Activated CD4-positive, alpha-beta T cell treated with anti-CD3 and anti-CD28 coated beads for 24 hours (primary cell): ENCODE measurements at regions not wholly inside any gene's neighbourhood (a gene's known extent, or its start where the extent isn't known, plus 50 kb on each side); places are given as distances from the start of the nearest gene placed in this dataset.
"Not testable (repeated sequence)": the region's sequence is repeated elsewhere in the genome, so short reads cannot be mapped to it uniquely, and the experiment has no call there.

ENCODE experiments used
- DNase-seq, 2 donors: peaks; one replicate each; pipeline ENCODE4 v3.0.0-alpha.2; 2020; ENCODE audit warnings: low read depth in 2 of 2

GRCh38 chr4:28286266-28286665 is 1425.6 kb downstream of the STIM2 start:
- DNase-seq, result not testable (repeated sequence)

- no peak for DNase-seq
Observed at GRCh38 chr4:28287831-28288233, 1427.2 kb downstream of the STIM2 start.

GRCh38 chr4:28296239-28296638 is 1435.6 kb downstream of the STIM2 start:
- DNase-seq, result no peak

- DNase-seq, result no peak
Observed at GRCh38 chr4:28310926-28311325, 1450.3 kb downstream of the STIM2 start.

- not testable (repeated sequence) for DNase-seq
Observed at GRCh38 chr4:28312497-28312896, 1451.9 kb downstream of the STIM2 start.

- DNase-seq, result no peak
Observed at GRCh38 chr4:28313729-28314713, 1453.4 kb downstream of the STIM2 start.

- DNase-seq, result no peak
Observed at GRCh38 chr4:28317221-28317620, 1456.6 kb downstream of the STIM2 start.

- no peak for DNase-seq
Observed at GRCh38 chr4:28334249-28334648, 1473.6 kb downstream of the STIM2 start.

GRCh38 chr4:28341784-28342183 is 1481.1 kb downstream of the STIM2 start:
- DNase-seq, result no peak

GRCh38 chr4:28350485-28350884 is 1489.8 kb downstream of the STIM2 start:
- no peak for DNase-seq

- no peak for DNase-seq
Observed at GRCh38 chr4:28351102-28351501, 1490.5 kb downstream of the STIM2 start.

GRCh38 chr4:28351826-28352225 is 1491.2 kb downstream of the STIM2 start:
- DNase-seq, result no peak

- no peak for DNase-seq
Observed at GRCh38 chr4:28354880-28355656, 1494.4 kb downstream of the STIM2 start.

- DNase-seq, result no peak
Observed at GRCh38 chr4:28357990-28358389, 1497.3 kb downstream of the STIM2 start.

GRCh38 chr4:28358606-28359005 is 1498.0 kb downstream of the STIM2 start:
- DNase-seq, result no peak

GRCh38 chr4:28360681-28361080 is 1500.0 kb downstream of the STIM2 start:
- no peak for DNase-seq

GRCh38 chr4:28362169-28362568 is 1501.5 kb downstream of the STIM2 start:
- no peak for DNase-seq

- no peak for DNase-seq
Observed at GRCh38 chr4:28369499-28369898, 1508.9 kb downstream of the STIM2 start.

- DNase-seq, result no peak
Observed at GRCh38 chr4:28373191-28373590, 1512.5 kb downstream of the STIM2 start.

- DNase-seq, result no peak
Observed at GRCh38 chr4:28373601-28374000, 1513.0 kb downstream of the STIM2 start.

GRCh38 chr4:28378109-28378830 is 1517.6 kb downstream of the STIM2 start:
- no peak for DNase-seq

- no peak for DNase-seq
Observed at GRCh38 chr4:28385801-28386200, 1525.2 kb downstream of the STIM2 start.
